ENCODE measurements at regions not wholly inside any gene's neighbourhood (a gene's known extent, or its start where the extent isn't known, plus 50 kb on each side); places are given as distances from the start of the nearest gene placed in this dataset.
"Not testable (repeated sequence)": the region's sequence is repeated elsewhere in the genome, so short reads cannot be mapped to it uniquely, and the experiment has no call there.

GRCh38 chr2:111471791-111472530, 351.2 kb downstream of the BCL2L11 start:
- not testable (repeated sequence) for DNase-seq (ENCODE audit: low read depth); H3K4me3 ChIP-seq (ENCODE audit: low read depth, low read length)

GRCh38 chr2:111472844-111473403, 352.2 kb downstream of the BCL2L11 start:
- H3K4me3 ChIP-seq (ENCODE audit: low read depth, low read length); DNase-seq (ENCODE audit: low read depth): not testable (repeated sequence)

- not testable (repeated sequence) for H3K4me3 ChIP-seq (ENCODE audit: low read depth, low read length); DNase-seq (ENCODE audit: low read depth)
Measured at GRCh38 chr2:111473522-111473921, 352.8 kb downstream of the BCL2L11 start.

- not testable (repeated sequence) for H3K4me3 ChIP-seq (ENCODE audit: low read depth, low read length); DNase-seq (ENCODE audit: low read depth)
Measured at GRCh38 chr2:111474198-111474705, 353.5 kb downstream of the BCL2L11 start.

GRCh38 chr2:111478335-111478734, 357.6 kb downstream of the BCL2L11 start:
- not testable (repeated sequence) for H3K4me3 ChIP-seq (ENCODE audit: low read depth, low read length); DNase-seq (ENCODE audit: low read depth)

- peak; percentile 4 for TF ChIP-seq CTCF (IDR thresholded peaks at IDR 0.05; ENCODE audit: low read depth, low read length)
- peak; percentile 44 for DNase-seq (ENCODE audit: low read depth)
- not testable (repeated sequence) for H3K4me3 ChIP-seq (ENCODE audit: low read depth, low read length)
Measured at GRCh38 chr2:111478871-111479318, 358.2 kb downstream of the BCL2L11 start.

- peak; percentile 35 for DNase-seq (ENCODE audit: low read depth)
- H3K4me3 ChIP-seq (ENCODE audit: low read depth, low read length): not testable (repeated sequence)
Measured at GRCh38 chr2:111480016-111480625, 359.4 kb downstream of the BCL2L11 start.

GRCh38 chr2:111480633-111481032, 359.9 kb downstream of the BCL2L11 start:
- TF ChIP-seq CTCF (IDR thresholded peaks at IDR 0.05; ENCODE audit: low read depth, low read length): peak; percentile 4
- DNase-seq (ENCODE audit: low read depth): peak; percentile 70
- H3K4me3 ChIP-seq (ENCODE audit: low read depth, low read length): not testable (repeated sequence)

GRCh38 chr2:111481219-111481618, 360.5 kb downstream of the BCL2L11 start:
- peak; percentile 53 for DNase-seq (ENCODE audit: low read depth)

GRCh38 chr2:111482987-111483679, 362.4 kb downstream of the BCL2L11 start:
- DNase-seq (ENCODE audit: low read depth); H3K4me3 ChIP-seq (ENCODE audit: low read depth, low read length): not testable (repeated sequence)

More at GRCh38 chr2:111481219-111481618, 360.5 kb downstream of the BCL2L11 start:
- H3K4me3 ChIP-seq (ENCODE audit: low read depth, low read length): not testable (repeated sequence)

GRCh38 chr2:111484097-111484496, 363.4 kb downstream of the BCL2L11 start:
- not testable (repeated sequence) for H3K4me3 ChIP-seq (ENCODE audit: low read depth, low read length); DNase-seq (ENCODE audit: low read depth)

GRCh38 chr2:111485895-111486294, 365.2 kb downstream of the BCL2L11 start:
- DNase-seq (ENCODE audit: low read depth): peak; percentile 53
- H3K4me3 ChIP-seq (ENCODE audit: low read depth, low read length): not testable (repeated sequence)

- DNase-seq (ENCODE audit: low read depth); H3K4me3 ChIP-seq (ENCODE audit: low read depth, low read length): not testable (repeated sequence)
Measured at GRCh38 chr2:111488451-111488850, 367.7 kb downstream of the BCL2L11 start.

GRCh38 chr2:111489460-111489859, 368.7 kb downstream of the BCL2L11 start:
- not testable (repeated sequence) for DNase-seq (ENCODE audit: low read depth); H3K4me3 ChIP-seq (ENCODE audit: low read depth, low read length)

- not testable (repeated sequence) for H3K4me3 ChIP-seq (ENCODE audit: low read depth, low read length); DNase-seq (ENCODE audit: low read depth)
Measured at GRCh38 chr2:111491181-111491580, 370.5 kb downstream of the BCL2L11 start.

GRCh38 chr2:111491614-111492013, 370.9 kb downstream of the BCL2L11 start:
- not testable (repeated sequence) for H3K4me3 ChIP-seq (ENCODE audit: low read depth, low read length); DNase-seq (ENCODE audit: low read depth)
